HepG2 (cell line): ENCODE measurements at regions not wholly inside any gene's neighbourhood (a gene's known extent, or its start where the extent isn't known, plus 50 kb on each side); places are given as distances from the start of the nearest gene placed in this dataset.

Experiments
- ATAC-seq: fragments of 200-7000 bp; cut with Tn5 transposase; 3 replicates; pipeline ENCODE4 v1.9.1; 2020; ENCODE audit warnings: mild to moderate bottlenecking, moderate library complexity
- BruUV-seq: library from RNA; stranded (reverse); fragments of 400-500 nt; replicated peaks from 2 replicates; lab custom pipeline; 2021; lab: Mats Ljungman, UMichigan
- CTCF ChIA-PET: fragments of 300-600 bp; formaldehyde crosslinking; extraction: SDS; loops from one replicate; lab custom pipeline; 2021; ENCODE audit warnings: low total read pairs, inconsistent platforms, low intra/inter-chr PET ratio; lab: Yijun Ruan, JAX
- POLR2A ChIA-PET: fragments of 350-600 bp; sonication (Branson Sonifier 250); formaldehyde crosslinking; loops from one replicate; lab custom pipeline; 2020; ENCODE audit warnings: antibody characterized with exemption, inconsistent platforms; lab: Yijun Ruan, JAX
- DNase-seq: peaks from one replicate; pipeline ENCODE4 v3.0.0-alpha.2; 2015; ENCODE audit warnings: low spot score
- FAIRE-seq: peaks from 3 replicates; lab custom pipeline; 2011; peaks lifted over from hg19 to GRCh38; lab: Jason Lieb, UNC
- H2AFZ ChIP-seq: one replicate; pipeline ENCODE4 v1.6.1; 2011; ENCODE audit warnings: low read length, inconsistent platforms
- H3K27ac ChIP-seq: fragments of 300-600 bp; 3 replicates; pipeline ENCODE4 v1.8.0; 2011; ENCODE audit warnings: mixed run types, mild to moderate bottlenecking, mixed read lengths, low read length, inconsistent platforms; ENCODE audit not compliant: insufficient read depth; ENCODE audit errors: extremely low read length
- H3K27me3 ChIP-seq, 2 experiments: fragments of 200-600 bp in 1 of 2; 2 replicates in 1 of 2; 3 replicates in 1 of 2; pipeline versions ENCODE4 v1.6.0 to v1.8.0; 2011; ENCODE audit warnings: low read length in 2 of 2, mild to moderate bottlenecking in 2 of 2, moderate library complexity in 2 of 2, inconsistent platforms in 1 of 2; ENCODE audit not compliant: insufficient read depth in 2 of 2, control insufficient read depth in 1 of 2
- H3K36me3 ChIP-seq, 2 experiments: fragments of 200-600 bp in 1 of 2; replicated peaks in 1 of 2; 2 replicates in 1 of 2; 3 replicates in 1 of 2; pipeline versions ENCODE4 v1.5.1 to v1.8.0; 2011; ENCODE audit warnings: low read length in 2 of 2, inconsistent platforms in 1 of 2; ENCODE audit not compliant: insufficient read depth in 2 of 2, control insufficient read depth in 1 of 2
- H3K4me1 ChIP-seq: 2 replicates; pipeline ENCODE4 v1.5.1; 2012; ENCODE audit warnings: low read length, inconsistent platforms; ENCODE audit not compliant: insufficient read depth
- H3K4me2 ChIP-seq: 2 replicates; pipeline ENCODE4 v1.6.0; 2011; ENCODE audit warnings: low read depth, low read length, inconsistent platforms
- H3K4me3 ChIP-seq, 3 experiments: fragments of 200-600 bp in 1 of 3; sonication (generic), shearing (Covaris generic) in 1 of 3; replicated peaks in 1 of 3; 2 replicates each; pipeline ENCODE4 v1.5.1; 2011 to 2016; ENCODE audit warnings: low read length in 3 of 3, inconsistent platforms in 2 of 3, low read depth in 2 of 3, mild to moderate bottlenecking in 2 of 3, control low read depth in 1 of 3, mixed read lengths in 1 of 3; ENCODE audit not compliant: insufficient read depth in 1 of 3
- H3K79me2 ChIP-seq: one replicate; pipeline ENCODE4 v1.6.1; 2011; ENCODE audit warnings: low read length, inconsistent platforms; ENCODE audit not compliant: insufficient read depth
- H3K9ac ChIP-seq: 2 replicates; pipeline ENCODE4 v1.6.0; 2011; ENCODE audit warnings: mild to moderate bottlenecking, low read depth, low read length, inconsistent platforms; ENCODE audit not compliant: insufficient read depth
- H3K9me3 ChIP-seq: 2 replicates; pipeline ENCODE4 v1.5.1; 2012; ENCODE audit warnings: mild to moderate bottlenecking, low read length
- H4K20me1 ChIP-seq: 2 replicates; pipeline ENCODE4 v1.6.0; 2011; ENCODE audit warnings: inconsistent platforms, mild to moderate bottlenecking, low read length, moderate library complexity; ENCODE audit not compliant: insufficient read depth
- FOSL1 ChIP-seq: sonication (generic); formaldehyde crosslinking; IDR thresholded peaks from 2 replicates; pipeline ENCODE4 v1.9.0; 2021; ENCODE audit warnings: missing genetic modification reagents, borderline replicate concordance
- FUBP1 ChIP-seq: sonication (generic); formaldehyde crosslinking; IDR thresholded peaks from 2 replicates; pipeline ENCODE4 v1.5.1; 2020; ENCODE audit warnings: missing genetic modification reagents, mild to moderate bottlenecking, borderline replicate concordance
- GTF3A ChIP-seq: sonication (generic); formaldehyde crosslinking; conservative IDR thresholded peaks from 2 replicates; pipeline ENCODE4 v1.4.0; 2020; ENCODE audit warnings: mild to moderate bottlenecking, missing genetic modification reagents
- MAF1 ChIP-seq: sonication (generic); formaldehyde crosslinking; IDR thresholded peaks from 2 replicates; pipeline ENCODE4 v1.5.0; 2020; ENCODE audit warnings: missing genetic modification reagents, borderline replicate concordance
- NFKB2 ChIP-seq: sonication (generic); formaldehyde crosslinking; IDR thresholded peaks from 2 replicates; pipeline ENCODE4 v1.4.0; 2020; ENCODE audit warnings: missing genetic modification reagents, borderline replicate concordance
- PHF8 ChIP-seq: sonication (generic); formaldehyde crosslinking; IDR thresholded peaks from 2 replicates; pipeline ENCODE4 v1.5.0; 2020; ENCODE audit warnings: missing genetic modification reagents
- RNF2 ChIP-seq: fragments of 450-650 bp; conservative IDR thresholded peaks from 2 replicates; pipeline ENCODE4 v1.6.1; 2016; ENCODE audit warnings: low read depth
- SALL2 ChIP-seq: sonication (generic); formaldehyde crosslinking; IDR thresholded peaks from 2 replicates; pipeline ENCODE4 v1.8.1; 2023; ENCODE audit warnings: mild to moderate bottlenecking, missing genetic modification reagents, inconsistent platforms
- SNAI1 ChIP-seq: sonication (generic); formaldehyde crosslinking; IDR thresholded peaks from 2 replicates; pipeline ENCODE4 v1.5.0; 2020; ENCODE audit warnings: mild to moderate bottlenecking, missing genetic modification reagents, borderline replicate concordance
- TBP ChIP-seq: sonication (generic); formaldehyde crosslinking; IDR thresholded peaks from 2 replicates; pipeline ENCODE4 v1.5.0; 2020; ENCODE audit warnings: missing genetic modification reagents
- YY1 ChIP-seq: IDR thresholded peaks from 2 replicates; pipeline ENCODE4 v1.6.1; 2011; ENCODE audit warnings: low read length, low read depth, moderate library complexity, mild to moderate bottlenecking; ENCODE audit not compliant: insufficient read depth, insufficient replicate concordance
- ZBTB38 ChIP-seq: sonication (generic); formaldehyde crosslinking; IDR thresholded peaks from 2 replicates; pipeline ENCODE4 v1.5.1; 2020; ENCODE audit warnings: mild to moderate bottlenecking, missing genetic modification reagents
- ZNF205 ChIP-seq: IDR thresholded peaks from 2 replicates; pipeline ENCODE4 v1.6.1; 2018; ENCODE audit warnings: missing biosample characterization, missing genetic modification reagents
- ZNF383 ChIP-seq: sonication (generic); formaldehyde crosslinking; IDR thresholded peaks from 2 replicates; pipeline ENCODE4 v1.4.0; 2020; ENCODE audit warnings: missing genetic modification reagents, mild to moderate bottlenecking, borderline replicate concordance
- ZNF549 ChIP-seq: sonication (generic); formaldehyde crosslinking; IDR thresholded peaks from 2 replicates; pipeline ENCODE4 v1.5.0; 2020; ENCODE audit warnings: missing genetic modification reagents
- WGBS: methylation state at CpG from one replicate; pipeline ENCODE4 v1.1.6; 2017; ENCODE audit warnings: low lambda C conversion rate; 5-methylcytosine and 5-hydroxymethylcytosine counted together
- in situ Hi-C: cut with HindIII; loops from 2 replicates; pipeline ENCODE4 v1.10.0; 2017; ENCODE audit warnings: low pct_unique_long_range_greater_than_20kb; ENCODE audit not compliant: extremely low pct_ligation_motif_present
- intact Hi-C: fragments of 100-400 bp; cut with micrococcal nuclease; formaldehyde crosslinking; loops from one replicate; pipeline ENCODE4 v1.10.0; 2022; ENCODE audit not compliant: unreplicated experiment

GRCh38 chr3:117404730-117405129, 695.2 kb downstream of the TUSC7 start:
- Histone ChIP-seq H3K79me2 (no peaks in the 10 kb centered on the region), H3K36me3 (no peaks in the 10 kb centered on the region), H3K4me1 (no peaks in the 10 kb centered on the region), H3K4me2 (no peak overlapping the region), H3K27ac (no peak overlapping the region), H2AFZ (no peak overlapping the region), H3K27me3 (no peaks in the 10 kb centered on the region), H3K4me3 (no peak overlapping the region), H4K20me1 (no peaks in the 10 kb centered on the region), H3K9me3 (no peaks in the 10 kb centered on the region), H3K9ac (no peak overlapping the region)
- FAIRE-seq (no peak), DNase-seq (no peak), ATAC-seq (no peak)
- no peak for TF ChIP-seq SNAI1 (CRISPR knock-in tag)
- 3% methylated on average over 2 of the region's 2 CpGs for WGBS
- BruUV-seq = no TSS peak
- POLR2A ChIA-PET = no interaction called here
- in situ Hi-C loops (no loop called here), intact Hi-C loops (no loop called here)
- CTCF ChIA-PET = no interaction called here

GRCh38 chr3:117405359-117405758, 695.8 kb downstream of the TUSC7 start:
- Histone ChIP-seq H3K9ac (no peak overlapping the region), H4K20me1 (no peaks in the 10 kb centered on the region), H3K36me3 (no peaks in the 10 kb centered on the region), H3K4me3 (no peak overlapping the region), H3K9me3 (no peaks in the 10 kb centered on the region), H3K27me3 (no peaks in the 10 kb centered on the region), H3K79me2 (no peaks in the 10 kb centered on the region), H2AFZ (no peak overlapping the region), H3K4me1 (no peaks in the 10 kb centered on the region), H3K4me2 (no peak overlapping the region), H3K27ac (no peak overlapping the region)
- FAIRE-seq (no peak), DNase-seq (no peak), ATAC-seq (no peak)
- ChIA-PET CTCF (no interaction called here), POLR2A (no interaction called here)
- in situ Hi-C loops = no loop called here
- TF ChIP-seq PHF8 (CRISPR knock-in tag) = no peak
- TF ChIP-seq ZNF549 (CRISPR knock-in tag) = no peak
- no peak for TF ChIP-seq ZBTB38 (CRISPR knock-in tag)
- TF ChIP-seq NFKB2 (CRISPR knock-in tag) = no peak
- no peak for TF ChIP-seq ZNF205 (CRISPR knock-in tag)
- TF ChIP-seq MAF1 (CRISPR knock-in tag) = no peak
- TF ChIP-seq GTF3A (CRISPR knock-in tag) = no peak
- no peak for TF ChIP-seq RNF2
- TF ChIP-seq TBP (CRISPR knock-in tag) = no peak
- TF ChIP-seq YY1 = no peak
- TF ChIP-seq SALL2 (CRISPR knock-in tag) = no peak
- TF ChIP-seq FUBP1 = no peak
- TF ChIP-seq FOSL1 (CRISPR knock-in tag) = no peak
- no peak for TF ChIP-seq ZNF383 (CRISPR knock-in tag)
- BruUV-seq = no TSS peak
- intact Hi-C loops = no loop called here
- 0% methylated on average over 1 of the region's 1 CpG for WGBS
